ENCODE measurements at regions not wholly inside any gene's neighbourhood (a gene's known extent, or its start where the extent isn't known, plus 50 kb on each side); places are given as distances from the start of the nearest gene placed in this dataset.

- ChIA-PET CTCF (interaction anchor here (0.6 to 1.2 kb wide), 7 partner anchors 28 to 1981 kb away, joined by 3 to 6 read pairs (median 3); no protein-coding TSS in a partner anchor), POLR2A (no interaction called here)
- TF ChIP-seq CTCF (IDR thresholded peaks at IDR 0.05; ENCODE audit: unreplicated experiment): no peak
Measured at GRCh38 chr6:141641406-141641805, 491.3 kb upstream of the GJE1 start.

GRCh38 chr6:141635621-141636020, 497.1 kb upstream of the GJE1 start:
- peaks cover 18% of the 10 kb centered on the region for H3K27me3 Mint-ChIP-seq (ENCODE audit: insufficient read depth, unreplicated experiment)

More at GRCh38 chr6:141641406-141641805, 491.3 kb upstream of the GJE1 start:
- H3K36me3 Mint-ChIP-seq (ENCODE audit: insufficient read depth, unreplicated experiment): no peaks in the 10 kb centered on the region
- no peaks in the 10 kb centered on the region for H3K4me1 Mint-ChIP-seq (ENCODE audit: insufficient read depth, unreplicated experiment)
- no TSS peak for BruUV-seq (replicated peaks)
- no peak overlapping the region for H3K4me3 Mint-ChIP-seq (ENCODE audit: unreplicated experiment)
- no peak overlapping the region for H3K27ac Mint-ChIP-seq (ENCODE audit: low read depth, unreplicated experiment)
- H3K9me3 Mint-ChIP-seq (ENCODE audit: unreplicated experiment): no peaks in the 10 kb centered on the region
- DNase-seq (ENCODE audit: unreplicated experiment): no peak
- intact Hi-C loops (cut with micrococcal nuclease): loop anchor here (1.0 kb wide), 1 partner anchor 471 kb away; no protein-coding TSS in a partner anchor
- peaks cover 4% of the 10 kb centered on the region for H3K27me3 Mint-ChIP-seq (ENCODE audit: insufficient read depth, unreplicated experiment)

GRCh38 chr6:141634269-141634668, 498.5 kb upstream of the GJE1 start:
- POLR2A ChIA-PET: no interaction called here

More at GRCh38 chr6:141635621-141636020, 497.1 kb upstream of the GJE1 start:
- POLR2A ChIA-PET: no interaction called here
- CTCF ChIA-PET: no interaction called here
- Mint-ChIP-seq H3K36me3 (ENCODE audit: insufficient read depth, unreplicated experiment) (no peaks in the 10 kb centered on the region), H3K4me3 (ENCODE audit: unreplicated experiment) (no peak overlapping the region), H3K4me1 (ENCODE audit: insufficient read depth, unreplicated experiment) (no peaks in the 10 kb centered on the region), H3K27ac (ENCODE audit: low read depth, unreplicated experiment) (no peak overlapping the region), H3K9me3 (ENCODE audit: unreplicated experiment) (no peaks in the 10 kb centered on the region)
- intact Hi-C loops (cut with micrococcal nuclease): no loop called here
- no peak for TF ChIP-seq CTCF (IDR thresholded peaks at IDR 0.05; ENCODE audit: unreplicated experiment)
- no TSS peak for BruUV-seq (replicated peaks)
- no peak for DNase-seq (ENCODE audit: unreplicated experiment)

GRCh38 chr6:141624301-141624700, 508.4 kb upstream of the GJE1 start:
- ChIA-PET POLR2A (no interaction called here), CTCF (interaction anchor here (0.6 kb wide), 1 partner anchor 53 kb away, joined by 3 read pairs; no protein-coding TSS in a partner anchor)
- no peak overlapping the region for H3K4me3 Mint-ChIP-seq (ENCODE audit: unreplicated experiment)
- no peak overlapping the region for H3K27ac Mint-ChIP-seq (ENCODE audit: low read depth, unreplicated experiment)
- no peaks in the 10 kb centered on the region for H3K9me3 Mint-ChIP-seq (ENCODE audit: unreplicated experiment)
- intact Hi-C loops (cut with micrococcal nuclease): no loop called here
- peaks cover 4% of the 10 kb centered on the region for H3K27me3 Mint-ChIP-seq (ENCODE audit: insufficient read depth, unreplicated experiment)
- BruUV-seq (replicated peaks): no TSS peak
- peaks cover 4% of the 10 kb centered on the region for H3K4me1 Mint-ChIP-seq (ENCODE audit: insufficient read depth, unreplicated experiment)
- no peak for TF ChIP-seq CTCF (IDR thresholded peaks at IDR 0.05; ENCODE audit: unreplicated experiment)
- no peak for DNase-seq (ENCODE audit: unreplicated experiment)
- no peaks in the 10 kb centered on the region for H3K36me3 Mint-ChIP-seq (ENCODE audit: insufficient read depth, unreplicated experiment)

More at GRCh38 chr6:141634269-141634668, 498.5 kb upstream of the GJE1 start:
- intact Hi-C loops (cut with micrococcal nuclease): no loop called here
- TF ChIP-seq CTCF (IDR thresholded peaks at IDR 0.05; ENCODE audit: unreplicated experiment): no peak
- H3K27ac Mint-ChIP-seq (ENCODE audit: low read depth, unreplicated experiment): no peak overlapping the region
- H3K4me1 Mint-ChIP-seq (ENCODE audit: insufficient read depth, unreplicated experiment): no peaks in the 10 kb centered on the region
- BruUV-seq (replicated peaks): no TSS peak
- no peaks in the 10 kb centered on the region for H3K9me3 Mint-ChIP-seq (ENCODE audit: unreplicated experiment)
- CTCF ChIA-PET: no interaction called here
- no peaks in the 10 kb centered on the region for H3K36me3 Mint-ChIP-seq (ENCODE audit: insufficient read depth, unreplicated experiment)
- DNase-seq (ENCODE audit: unreplicated experiment): no peak
- H3K27me3 Mint-ChIP-seq (ENCODE audit: insufficient read depth, unreplicated experiment): peaks cover 28% of the 10 kb centered on the region
- H3K4me3 Mint-ChIP-seq (ENCODE audit: unreplicated experiment): no peak overlapping the region

Measured in MCF 10A (cell line).